Motor neuron (in vitro differentiated cells): ENCODE measurements at regions not wholly inside any gene's neighbourhood (a gene's known extent, or its start where the extent isn't known, plus 50 kb on each side); places are given as distances from the start of the nearest gene placed in this dataset.
"Not testable (repeated sequence)": the region's sequence is repeated elsewhere in the genome, so short reads cannot be mapped to it uniquely, and the experiment has no call there.

Experiments used
- ATAC-seq, 8 experiments: fragments of 200-7000 bp; cut with Tn5 transposase; replicated peaks in 6 of 8; 2 replicates each; pipeline ENCODE4 v1.8.0; 2021; ENCODE audit warnings: mild to moderate bottlenecking in 8 of 8, moderate library complexity in 8 of 8
- H3K27ac ChIP-seq, 2 donors: fragments of 250-450 bp; sonication (Bioruptor Pico); 2 replicates each; pipeline ENCODE4 v1.9.0; 2021; ENCODE audit warnings: antibody characterized with exemption in 2 of 2, mild to moderate bottlenecking in 2 of 2, moderate library complexity in 1 of 2
- H3K4me1 ChIP-seq, 2 donors: fragments of 250-450 bp; sonication (Bioruptor Pico); replicated peaks in 1 of 2; 2 replicates each; pipeline ENCODE4 v1.6.1; 2021; ENCODE audit warnings: antibody characterized with exemption in 2 of 2, mild to moderate bottlenecking in 2 of 2, moderate library complexity in 1 of 2
- H3K4me3 ChIP-seq, 5 donors: fragments of 250-450 bp; sonication (Bioruptor Pico); 2 replicates each; pipeline ENCODE4 v1.9.0; 2021; ENCODE audit warnings: antibody characterized with exemption in 5 of 5, mild to moderate bottlenecking in 5 of 5, moderate library complexity in 4 of 5
- WGBS, 10 experiments: fragments of 450-650 bp; shearing (Covaris generic); methylation state at CpG; one replicate each; pipeline ENCODE4 v1.0.0; 2022; 5-methylcytosine and 5-hydroxymethylcytosine counted together
- in situ Hi-C, 9 experiments: fragments of 400-800 bp; cut with MboI; loops; one replicate each; pipeline ENCODE4 v1.15.0; 2021; ENCODE audit warnings: low sequenced_read_pairs in 9 of 9, low pct_unique_long_range_greater_than_20kb in 2 of 9; ENCODE audit not compliant: unreplicated experiment in 9 of 9

GRCh38 chr18:34493566-34494358 is 216.3 kb upstream of the DTNA start:
- in situ Hi-C loops, result no loop called here
- Histone ChIP-seq H3K4me1 (peaks cover 0 to 6% of the 10 kb centered on the region in 2 donors), H3K4me3 (peak overlapping the region; percentile 54 to 77 (median 70)), H3K27ac (peak overlapping the region; percentile 37 to 63)
- ATAC-seq, result peak; percentile 78 to 87 (median 83)
- 4 to 13% methylated on average over 3 to 9 of the region's 101 CpGs; no CpG with 5 or more reads in 8 of the 10 experiments for WGBS, 10 experiments

GRCh38 chr18:34494359-34494696 is 215.8 kb upstream of the DTNA start:
- in situ Hi-C loops, result no loop called here
- WGBS, 10 experiments, result 17% methylated on average over 3 of the region's 16 CpGs; no CpG with 5 or more reads in 9 of the 10 experiments
- peaks cover 0 to 6% of the 10 kb centered on the region in 2 donors for H3K4me1 ChIP-seq
- peak in 1 of 8 experiments; percentile 2 for ATAC-seq
- H3K27ac ChIP-seq, result no peak overlapping the region
- peak overlapping the region; percentile 54 to 77 (median 70) for H3K4me3 ChIP-seq

GRCh38 chr18:34495506-34495905 is 214.6 kb upstream of the DTNA start:
- Histone ChIP-seq H3K4me3 (no peak overlapping the region), H3K4me1 (peaks cover 0 to 6% of the 10 kb centered on the region in 2 donors), H3K27ac (no peak overlapping the region)
- in situ Hi-C loops, result no loop called here
- ATAC-seq, result no peak
- 7 to 91% (median 69%) methylated on average over 2 to 6 of the region's 6 CpGs for WGBS, 10 experiments

GRCh38 chr18:34501553-34501952 is 208.5 kb upstream of the DTNA start:
- in situ Hi-C loops, result no loop called here
- H3K4me3 ChIP-seq, result no peak overlapping the region
- 41 to 88% (median 75%) methylated on average over 2 to 4 of the region's 4 CpGs; no CpG with 5 or more reads in 2 of the 10 experiments for WGBS, 10 experiments

GRCh38 chr18:34506198-34506597 is 203.9 kb upstream of the DTNA start:
- WGBS, 10 experiments, result 0 to 100% (median 58%) methylated on average over 1 of the region's 1 CpG; no CpG with 5 or more reads in 4 of the 10 experiments
- H3K4me3 ChIP-seq, result no peak overlapping the region
- ATAC-seq, result no peak
- in situ Hi-C loops, result no loop called here
- H3K4me1 ChIP-seq, result no peaks in the 10 kb centered on the region
- no peak overlapping the region for H3K27ac ChIP-seq

More at GRCh38 chr18:34501553-34501952, 208.5 kb upstream of the DTNA start:
- no peaks in the 10 kb centered on the region for H3K4me1 ChIP-seq
- no peak for ATAC-seq
- no peak overlapping the region for H3K27ac ChIP-seq

GRCh38 chr18:34509163-34509562 is 200.9 kb upstream of the DTNA start:
- WGBS, 10 experiments, result 17 to 100% (median 78%) methylated on average over 1 of the region's 1 CpG; no CpG with 5 or more reads in 3 of the 10 experiments
- Histone ChIP-seq H3K4me1 (no peaks in the 10 kb centered on the region), H3K4me3 (no peak overlapping the region), H3K27ac (no peak overlapping the region)
- in situ Hi-C loops, result no loop called here
- no peak for ATAC-seq

GRCh38 chr18:34509879-34510586 is 200.1 kb upstream of the DTNA start:
- no peaks in the 10 kb centered on the region for H3K4me1 ChIP-seq
- in situ Hi-C loops, result no loop called here
- H3K27ac ChIP-seq, result no peak overlapping the region
- ATAC-seq, result no peak
- H3K4me3 ChIP-seq, result no peak overlapping the region
- WGBS, 10 experiments, result 40 to 100% (median 87%) methylated on average over 1 to 7 of the region's 7 CpGs

GRCh38 chr18:34510926-34511325 is 199.2 kb upstream of the DTNA start:
- in situ Hi-C loops, result no loop called here
- Histone ChIP-seq H3K4me3 (no peak overlapping the region), H3K27ac (no peak overlapping the region), H3K4me1 (no peaks in the 10 kb centered on the region)
- ATAC-seq, result no peak
- WGBS, 10 experiments, result 0 to 58% (median 50%) methylated on average over 1 of the region's 1 CpG; no CpG with 5 or more reads in 3 of the 10 experiments

- Histone ChIP-seq H3K27ac (no peak overlapping the region), H3K4me3 (no peak overlapping the region), H3K4me1 (no peaks in the 10 kb centered on the region)
- in situ Hi-C loops, result no loop called here
- ATAC-seq, result no peak
These were observed 198.7 kb upstream of the DTNA start for GRCh38 chr18:34511435-34511834.

- ATAC-seq, result no peak
- Histone ChIP-seq H3K4me3 (no peak overlapping the region), H3K4me1 (no peaks in the 10 kb centered on the region), H3K27ac (no peak overlapping the region)
- in situ Hi-C loops, result no loop called here
These were observed 198.2 kb upstream of the DTNA start for GRCh38 chr18:34511879-34512278.

- no peaks in the 10 kb centered on the region for H3K4me1 ChIP-seq
- no peak for ATAC-seq
- no peak overlapping the region for H3K4me3 ChIP-seq
- in situ Hi-C loops, result no loop called here
- no peak overlapping the region for H3K27ac ChIP-seq
- 0 to 90% (median 65%) methylated on average over 1 of the region's 1 CpG; no CpG with 5 or more reads in 4 of the 10 experiments for WGBS, 10 experiments
These were observed 195.9 kb upstream of the DTNA start for GRCh38 chr18:34514238-34514637.

GRCh38 chr18:34514957-34515356 is 195.1 kb upstream of the DTNA start:
- H3K4me3 ChIP-seq, result no peak overlapping the region
- no peak overlapping the region for H3K27ac ChIP-seq
- no peak for ATAC-seq
- 0 to 100% (median 71%) methylated on average over 1 of the region's 1 CpG; no CpG with 5 or more reads in 2 of the 10 experiments for WGBS, 10 experiments
- in situ Hi-C loops, result no loop called here
- H3K4me1 ChIP-seq, result no peaks in the 10 kb centered on the region

GRCh38 chr18:34516355-34516754 is 193.7 kb upstream of the DTNA start:
- H3K27ac ChIP-seq, ATAC-seq, H3K4me3 ChIP-seq, in situ Hi-C loops, H3K4me1 ChIP-seq: not testable (repeated sequence)
- 27 to 100% (median 76%) methylated on average over 1 to 7 of the region's 9 CpGs; no CpG with 5 or more reads in 1 of the 10 experiments for WGBS, 10 experiments
